ENCODE measurements at regions not wholly inside any gene's neighbourhood (a gene's known extent, or its start where the extent isn't known, plus 50 kb on each side); places are given as distances from the start of the nearest gene placed in this dataset.

- no peak for TF ChIP-seq EZH2 (IDR thresholded peaks at IDR 0.05; ENCODE audit: insufficient read depth, low read length)
- TF ChIP-seq, protein P1, sequence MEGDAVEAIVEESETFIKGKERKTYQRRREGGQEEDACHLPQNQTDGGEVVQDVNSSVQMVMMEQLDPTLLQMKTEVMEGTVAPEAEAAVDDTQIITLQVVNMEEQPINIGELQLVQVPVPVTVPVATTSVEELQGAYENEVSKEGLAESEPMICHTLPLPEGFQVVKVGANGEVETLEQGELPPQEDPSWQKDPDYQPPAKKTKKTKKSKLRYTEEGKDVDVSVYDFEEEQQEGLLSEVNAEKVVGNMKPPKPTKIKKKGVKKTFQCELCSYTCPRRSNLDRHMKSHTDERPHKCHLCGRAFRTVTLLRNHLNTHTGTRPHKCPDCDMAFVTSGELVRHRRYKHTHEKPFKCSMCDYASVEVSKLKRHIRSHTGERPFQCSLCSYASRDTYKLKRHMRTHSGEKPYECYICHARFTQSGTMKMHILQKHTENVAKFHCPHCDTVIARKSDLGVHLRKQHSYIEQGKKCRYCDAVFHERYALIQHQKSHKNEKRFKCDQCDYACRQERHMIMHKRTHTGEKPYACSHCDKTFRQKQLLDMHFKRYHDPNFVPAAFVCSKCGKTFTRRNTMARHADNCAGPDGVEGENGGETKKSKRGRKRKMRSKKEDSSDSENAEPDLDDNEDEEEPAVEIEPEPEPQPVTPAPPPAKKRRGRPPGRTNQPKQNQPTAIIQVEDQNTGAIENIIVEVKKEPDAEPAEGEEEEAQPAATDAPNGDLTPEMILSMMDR (IDR thresholded peaks at IDR 0.05; ENCODE audit: insufficient read depth, low read depth, low read length): no peak
Observed at GRCh38 chr2:154960802-154961583, 262.5 kb downstream of the KCNJ3 start.

All from astrocyte (in vitro differentiated cells and primary cell).